Nephron (organoid): ENCODE measurements at regions not wholly inside any gene's neighbourhood (a gene's known extent, or its start where the extent isn't known, plus 50 kb on each side); places are given as distances from the start of the nearest gene placed in this dataset.

Experiments
- H3K27ac Mint-ChIP-seq, 3 experiments: 2 replicates each; pipeline ENCODE4 v1.8.0; 2020; ENCODE audit warnings: mixed read lengths in 3 of 3, mild to moderate bottlenecking in 2 of 3, moderate library complexity in 1 of 3
- H3K27me3 Mint-ChIP-seq: 2 replicates; pipeline ENCODE4 v1.8.0; 2021; ENCODE audit warnings: low read depth, mild to moderate bottlenecking, moderate library complexity, mixed read lengths
- H3K36me3 Mint-ChIP-seq: 2 replicates; pipeline ENCODE4 v1.8.0; 2020; ENCODE audit warnings: low read depth, mixed read lengths
- H3K4me1 Mint-ChIP-seq: 2 replicates; pipeline ENCODE4 v1.8.0; 2020; ENCODE audit warnings: mixed read lengths
- H3K4me3 Mint-ChIP-seq, 3 experiments: 2 replicates each; pipeline ENCODE4 v1.8.0; 2020; ENCODE audit warnings: mild to moderate bottlenecking in 3 of 3, mixed read lengths in 3 of 3, moderate library complexity in 2 of 3
- H3K9me3 Mint-ChIP-seq: 2 replicates; pipeline ENCODE4 v1.8.0; 2020; ENCODE audit warnings: mixed read lengths
- CTCF ChIP-seq, 3 experiments: fragments of 200-600 bp; sonication (generic); IDR thresholded peaks; one replicate each; pipeline ENCODE4 v1.5.0; 2021; ENCODE audit warnings: antibody characterized with exemption in 3 of 3; ENCODE audit not compliant: unreplicated experiment in 3 of 3

GRCh38 chr10:6356280-6356793 is 153.6 kb downstream of the PFKFB3 start:
- Mint-ChIP-seq H3K36me3 (peaks cover 32% of the 10 kb centered on the region), H3K4me3 (no peak overlapping the region), H3K27ac (no peak overlapping the region), H3K9me3 (peaks cover 43% of the 10 kb centered on the region), H3K4me1 (no peaks in the 10 kb centered on the region), H3K27me3 (no peaks in the 10 kb centered on the region)
- TF ChIP-seq CTCF (IDR thresholded peaks at IDR 0.05; ENCODE audit: unreplicated experiment in 3 of 3), result no peak

GRCh38 chr10:6361869-6362268 is 159.1 kb downstream of the PFKFB3 start:
- peaks cover 2% of the 10 kb centered on the region for H3K27me3 Mint-ChIP-seq
- no peak for TF ChIP-seq CTCF (IDR thresholded peaks at IDR 0.05; ENCODE audit: unreplicated experiment in 3 of 3)
- H3K4me3 Mint-ChIP-seq, result no peak overlapping the region
- peak overlapping the region; percentile 63 to 94 (median 77) for H3K27ac Mint-ChIP-seq
- H3K36me3 Mint-ChIP-seq, result peaks cover 17% of the 10 kb centered on the region
- peaks cover 28% of the 10 kb centered on the region for H3K9me3 Mint-ChIP-seq
- H3K4me1 Mint-ChIP-seq, result peaks cover 9% of the 10 kb centered on the region

- Mint-ChIP-seq H3K4me3 (no peak overlapping the region), H3K36me3 (peaks cover 17% of the 10 kb centered on the region), H3K4me1 (peaks cover 9% of the 10 kb centered on the region), H3K27ac (peak overlapping the region; percentile 63 to 94 (median 77)), H3K9me3 (peaks cover 23% of the 10 kb centered on the region), H3K27me3 (peaks cover 4% of the 10 kb centered on the region)
- TF ChIP-seq CTCF (IDR thresholded peaks at IDR 0.05; ENCODE audit: unreplicated experiment in 3 of 3), result no peak
Measured at GRCh38 chr10:6362879-6363278, 160.1 kb downstream of the PFKFB3 start.

GRCh38 chr10:6363511-6363910 is 160.8 kb downstream of the PFKFB3 start:
- TF ChIP-seq CTCF (IDR thresholded peaks at IDR 0.05; ENCODE audit: unreplicated experiment in 3 of 3), result no peak
- no peak overlapping the region for H3K4me3 Mint-ChIP-seq
- peaks cover 17% of the 10 kb centered on the region for H3K9me3 Mint-ChIP-seq
- H3K4me1 Mint-ChIP-seq, result peaks cover 9% of the 10 kb centered on the region
- H3K27ac Mint-ChIP-seq, result peak overlapping the region; percentile 63 to 94 (median 77)
- peaks cover 4% of the 10 kb centered on the region for H3K27me3 Mint-ChIP-seq
- peaks cover 14% of the 10 kb centered on the region for H3K36me3 Mint-ChIP-seq

GRCh38 chr10:6364283-6364682 is 161.6 kb downstream of the PFKFB3 start:
- no peak for TF ChIP-seq CTCF (IDR thresholded peaks at IDR 0.05; ENCODE audit: unreplicated experiment in 3 of 3)
- H3K4me1 Mint-ChIP-seq, result peaks cover 9% of the 10 kb centered on the region
- H3K27ac Mint-ChIP-seq, result no peak overlapping the region
- H3K9me3 Mint-ChIP-seq, result peaks cover 11% of the 10 kb centered on the region
- peaks cover 9% of the 10 kb centered on the region for H3K36me3 Mint-ChIP-seq
- H3K4me3 Mint-ChIP-seq, result no peak overlapping the region
- H3K27me3 Mint-ChIP-seq, result peaks cover 4% of the 10 kb centered on the region

GRCh38 chr10:6364893-6365292 is 162.2 kb downstream of the PFKFB3 start:
- H3K27me3 Mint-ChIP-seq, result peaks cover 4% of the 10 kb centered on the region
- peaks cover 5% of the 10 kb centered on the region for H3K36me3 Mint-ChIP-seq
- H3K9me3 Mint-ChIP-seq, result peaks cover 8% of the 10 kb centered on the region
- H3K4me1 Mint-ChIP-seq, result peaks cover 9% of the 10 kb centered on the region
- no peak overlapping the region for H3K27ac Mint-ChIP-seq
- H3K4me3 Mint-ChIP-seq, result no peak overlapping the region
- no peak for TF ChIP-seq CTCF (IDR thresholded peaks at IDR 0.05; ENCODE audit: unreplicated experiment in 3 of 3)
